ENCODE measurements at regions not wholly inside any gene's neighbourhood (a gene's known extent, or its start where the extent isn't known, plus 50 kb on each side); places are given as distances from the start of the nearest gene placed in this dataset.

DNA sequence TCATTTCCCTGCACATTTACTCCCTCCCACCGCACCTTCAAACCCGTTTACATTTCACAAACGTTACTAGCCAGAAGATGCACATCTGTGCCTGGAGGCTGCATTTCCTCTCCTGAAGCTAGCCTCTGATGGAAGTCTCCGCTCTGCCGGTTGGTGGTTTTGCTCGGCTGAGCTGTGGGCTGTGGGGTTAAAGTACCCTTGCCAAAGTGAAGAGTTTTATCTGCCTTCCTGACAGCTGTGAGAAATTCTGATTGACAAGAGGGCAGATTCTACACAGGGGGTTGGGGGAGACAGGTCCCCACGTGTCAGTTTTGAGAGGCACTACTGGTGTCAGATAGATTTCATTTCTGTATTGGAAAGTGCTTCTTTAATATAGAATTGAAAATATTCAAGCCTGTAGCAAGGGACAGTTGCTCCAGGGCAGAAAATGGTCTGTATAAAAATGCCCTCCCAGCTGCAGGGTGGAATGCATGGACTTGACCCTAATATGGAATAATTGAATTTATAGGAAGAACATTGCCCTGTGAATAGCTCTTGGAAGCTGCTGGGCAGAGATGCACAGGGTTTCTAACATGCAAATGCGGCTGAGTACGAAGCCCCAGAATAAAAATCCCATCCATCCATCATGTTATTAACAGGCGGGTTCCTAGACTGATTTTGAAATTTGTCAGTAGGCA lies 201.1 kb upstream of the RGMA start:
- no peak overlapping the region for H3K4me3 Mint-ChIP-seq

DNA sequence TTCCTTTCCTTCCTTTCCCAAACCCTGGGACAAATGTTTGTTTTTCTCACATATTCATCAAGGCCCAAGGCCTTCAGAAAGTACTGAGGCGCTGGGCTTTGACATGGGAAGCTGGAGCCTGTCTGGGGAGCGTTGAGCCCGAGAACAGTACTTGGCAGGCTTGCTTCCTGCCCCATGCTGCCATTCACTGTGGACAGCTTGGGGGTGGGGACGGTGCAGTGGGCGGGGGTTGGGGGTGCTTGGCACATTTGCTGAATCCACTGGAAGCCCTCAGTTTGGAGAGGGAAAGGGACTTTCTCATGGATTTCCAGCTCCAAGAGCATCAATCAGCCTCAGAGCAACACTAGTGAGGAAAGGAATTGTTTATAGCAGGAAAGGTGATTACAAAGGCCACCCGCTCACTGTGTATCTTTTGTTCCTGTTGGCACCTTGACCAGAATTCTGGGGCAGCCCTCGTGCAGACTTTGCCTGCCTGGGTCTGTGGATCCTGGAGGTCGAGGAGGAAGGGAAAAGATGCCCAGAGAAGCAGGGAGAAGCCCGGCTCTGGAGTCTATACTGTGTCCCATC lies 199.8 kb upstream of the RGMA start:
- Mint-ChIP-seq H3K4me1 (peaks cover 28% of the 10 kb centered on the region), H3K36me3 (ENCODE audit: low read depth) (no peaks in the 10 kb centered on the region), H3K4me3 (no peak overlapping the region), H3K9me3 (no peaks in the 10 kb centered on the region), H3K27me3 (ENCODE audit: insufficient read depth) (no peaks in the 10 kb centered on the region), H3K27ac (no peak overlapping the region)
- TF ChIP-seq, protein P1, sequence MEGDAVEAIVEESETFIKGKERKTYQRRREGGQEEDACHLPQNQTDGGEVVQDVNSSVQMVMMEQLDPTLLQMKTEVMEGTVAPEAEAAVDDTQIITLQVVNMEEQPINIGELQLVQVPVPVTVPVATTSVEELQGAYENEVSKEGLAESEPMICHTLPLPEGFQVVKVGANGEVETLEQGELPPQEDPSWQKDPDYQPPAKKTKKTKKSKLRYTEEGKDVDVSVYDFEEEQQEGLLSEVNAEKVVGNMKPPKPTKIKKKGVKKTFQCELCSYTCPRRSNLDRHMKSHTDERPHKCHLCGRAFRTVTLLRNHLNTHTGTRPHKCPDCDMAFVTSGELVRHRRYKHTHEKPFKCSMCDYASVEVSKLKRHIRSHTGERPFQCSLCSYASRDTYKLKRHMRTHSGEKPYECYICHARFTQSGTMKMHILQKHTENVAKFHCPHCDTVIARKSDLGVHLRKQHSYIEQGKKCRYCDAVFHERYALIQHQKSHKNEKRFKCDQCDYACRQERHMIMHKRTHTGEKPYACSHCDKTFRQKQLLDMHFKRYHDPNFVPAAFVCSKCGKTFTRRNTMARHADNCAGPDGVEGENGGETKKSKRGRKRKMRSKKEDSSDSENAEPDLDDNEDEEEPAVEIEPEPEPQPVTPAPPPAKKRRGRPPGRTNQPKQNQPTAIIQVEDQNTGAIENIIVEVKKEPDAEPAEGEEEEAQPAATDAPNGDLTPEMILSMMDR (conservative IDR thresholded peaks at IDR 0.05), result no peak
- Histone ChIP-seq H3K9me3 (ENCODE audit: control insufficient read depth, low read length) (no peaks in the 10 kb centered on the region), H3K9ac (ENCODE audit: extremely low read depth, low read length, poor library complexity, severe bottlenecking) (no peak overlapping the region), H3K36me3 (ENCODE audit: control insufficient read depth, insufficient read depth, low read length) (no peaks in the 10 kb centered on the region), H3K27me3 (ENCODE audit: control insufficient read depth, insufficient read depth, low read length, poor library complexity, severe bottlenecking) (no peaks in the 10 kb centered on the region), H3K4me3 (ENCODE audit: low read length) (no peak overlapping the region), H3K4me1 (ENCODE audit: control insufficient read depth, insufficient read depth, low read length) (peaks cover 12% of the 10 kb centered on the region), H3K27ac (ENCODE audit: low read depth, low read length) (peak overlapping the region; percentile 33)
- 89 to 100% methylated on average over 1 to 9 of the region's 9 CpGs for WGBS, 2 experiments (ENCODE audit: insufficient coverage in 1 of 2, insufficient read length in 1 of 2)
- peak; percentile 36 for DNase-seq

More for the DNA sequence above, 201.1 kb upstream of the RGMA start:
- no peak overlapping the region for H3K9ac ChIP-seq (ENCODE audit: extremely low read depth, low read length, poor library complexity, severe bottlenecking)
- H3K9me3 ChIP-seq (ENCODE audit: control insufficient read depth, low read length), result no peaks in the 10 kb centered on the region
- no peaks in the 10 kb centered on the region for H3K9me3 Mint-ChIP-seq
- no peak overlapping the region for H3K27ac Mint-ChIP-seq
- no peaks in the 10 kb centered on the region for H3K36me3 ChIP-seq (ENCODE audit: control insufficient read depth, insufficient read depth, low read length)
- H3K4me1 ChIP-seq (ENCODE audit: control insufficient read depth, insufficient read depth, low read length), result peaks cover 12% of the 10 kb centered on the region
- WGBS, 2 experiments (ENCODE audit: insufficient coverage in 1 of 2, insufficient read length in 1 of 2), result 69 to 74% methylated on average over 6 to 10 of the region's 10 CpGs
- H3K36me3 Mint-ChIP-seq (ENCODE audit: low read depth), result no peaks in the 10 kb centered on the region
- H3K27me3 ChIP-seq (ENCODE audit: control insufficient read depth, insufficient read depth, low read length, poor library complexity, severe bottlenecking), result no peaks in the 10 kb centered on the region
- no peaks in the 10 kb centered on the region for H3K27me3 Mint-ChIP-seq (ENCODE audit: insufficient read depth)
- H3K4me1 Mint-ChIP-seq, result peaks cover 28% of the 10 kb centered on the region
- TF ChIP-seq, protein P1 (conservative IDR thresholded peaks at IDR 0.05), result no peak
- H3K4me3 ChIP-seq (ENCODE audit: low read length), result no peak overlapping the region
- no peak for DNase-seq
- peak overlapping the region; percentile 51 for H3K27ac ChIP-seq (ENCODE audit: low read depth, low read length)

DNA sequence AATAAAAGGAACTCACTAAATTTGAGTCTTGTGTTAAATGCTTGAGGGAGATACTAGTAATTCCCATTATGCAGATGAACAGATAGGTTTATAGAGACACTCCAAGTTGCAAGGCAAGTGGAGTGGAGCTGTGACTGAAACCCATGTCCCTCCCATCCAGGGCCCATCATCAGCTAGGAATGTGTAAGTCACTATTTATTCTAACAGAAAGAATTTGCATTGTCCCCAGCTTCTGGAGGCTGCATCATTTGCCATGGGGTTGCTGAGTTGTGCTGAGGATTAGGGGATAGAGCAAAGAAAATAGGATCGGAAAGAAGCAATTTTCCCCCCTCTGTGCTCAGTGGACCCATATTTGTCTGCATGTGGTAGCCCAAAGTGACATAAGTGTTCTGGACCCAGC lies 197.4 kb upstream of the RGMA start:
- H3K4me3 ChIP-seq (ENCODE audit: low read length), result no peak overlapping the region
- H3K9me3 Mint-ChIP-seq, result no peaks in the 10 kb centered on the region
- no peak overlapping the region for H3K27ac ChIP-seq (ENCODE audit: low read depth, low read length)
- H3K4me1 ChIP-seq (ENCODE audit: control insufficient read depth, insufficient read depth, low read length), result peaks cover 12% of the 10 kb centered on the region
- no peak overlapping the region for H3K9ac ChIP-seq (ENCODE audit: extremely low read depth, low read length, poor library complexity, severe bottlenecking)
- no peaks in the 10 kb centered on the region for H3K36me3 ChIP-seq (ENCODE audit: control insufficient read depth, insufficient read depth, low read length)
- peaks cover 28% of the 10 kb centered on the region for H3K4me1 Mint-ChIP-seq
- DNase-seq, result peak; percentile 70
- H3K27me3 ChIP-seq (ENCODE audit: control insufficient read depth, insufficient read depth, low read length, poor library complexity, severe bottlenecking), result no peaks in the 10 kb centered on the region
- H3K27me3 Mint-ChIP-seq (ENCODE audit: insufficient read depth), result no peaks in the 10 kb centered on the region
- TF ChIP-seq, protein P1 (conservative IDR thresholded peaks at IDR 0.05), result no peak
- whole genome bisulfite sequencing, 2 experiments (ENCODE audit: insufficient coverage in 1 of 2, insufficient read length in 1 of 2), result 83 to 85% methylated on average over 1 of the region's 1 CpG
- peak overlapping the region; percentile 90 for H3K27ac Mint-ChIP-seq
- no peaks in the 10 kb centered on the region for H3K9me3 ChIP-seq (ENCODE audit: control insufficient read depth, low read length)
- H3K36me3 Mint-ChIP-seq (ENCODE audit: low read depth), result no peaks in the 10 kb centered on the region
- H3K4me3 Mint-ChIP-seq, result no peak overlapping the region

Measured in endodermal cell (in vitro differentiated cells).